HUES6 (cell line): ENCODE measurements at regions not wholly inside any gene's neighbourhood (a gene's known extent, or its start where the extent isn't known, plus 50 kb on each side); places are given as distances from the start of the nearest gene placed in this dataset.
"Not testable (repeated sequence)": the region's sequence is repeated elsewhere in the genome, so short reads cannot be mapped to it uniquely, and the experiment has no call there.

ENCODE experiments used
- H3K27ac ChIP-seq: 2 replicates; pipeline ENCODE4 v1.7.0; 2013; ENCODE audit warnings: low read depth, mild to moderate bottlenecking, low read length, inconsistent platforms
- H3K27me3 ChIP-seq: 2 replicates; pipeline ENCODE4 v1.6.1; 2013; ENCODE audit warnings: low read length; ENCODE audit not compliant: control insufficient read depth, insufficient read depth
- H3K36me3 ChIP-seq: 2 replicates; pipeline ENCODE4 v1.6.1; 2013; ENCODE audit warnings: low read length; ENCODE audit not compliant: control insufficient read depth, insufficient read depth
- H3K4me1 ChIP-seq: 2 replicates; pipeline ENCODE4 v1.6.1; 2013; ENCODE audit warnings: low read length; ENCODE audit not compliant: control insufficient read depth, insufficient read depth
- H3K4me3 ChIP-seq: 2 replicates; pipeline ENCODE4 v1.5.1; 2013; ENCODE audit warnings: low read depth, low read length
- H3K9ac ChIP-seq: one replicate; pipeline ENCODE4 v1.6.1; 2013; ENCODE audit warnings: mild to moderate bottlenecking, low read length
- H3K9me3 ChIP-seq: 2 replicates; pipeline ENCODE4 v1.6.1; 2013; ENCODE audit warnings: low read depth, low read length; ENCODE audit not compliant: control insufficient read depth, insufficient read depth

- not testable (repeated sequence) for H3K27ac ChIP-seq, H3K4me1 ChIP-seq, H3K27me3 ChIP-seq, H3K4me3 ChIP-seq, H3K9me3 ChIP-seq, H3K36me3 ChIP-seq, H3K9ac ChIP-seq
These were observed 185.8 kb upstream of the IGF1 start for GRCh38 chr12:102666176-102666575.

- Histone ChIP-seq H3K4me1 (no peaks in the 10 kb centered on the region), H3K9ac (no peak overlapping the region), H3K9me3 (peaks cover 23% of the 10 kb centered on the region), H3K27me3 (no peaks in the 10 kb centered on the region), H3K27ac (no peak overlapping the region), H3K36me3 (no peaks in the 10 kb centered on the region), H3K4me3 (no peak overlapping the region)
These were observed 179.0 kb upstream of the IGF1 start for GRCh38 chr12:102659200-102659911.

DNA sequence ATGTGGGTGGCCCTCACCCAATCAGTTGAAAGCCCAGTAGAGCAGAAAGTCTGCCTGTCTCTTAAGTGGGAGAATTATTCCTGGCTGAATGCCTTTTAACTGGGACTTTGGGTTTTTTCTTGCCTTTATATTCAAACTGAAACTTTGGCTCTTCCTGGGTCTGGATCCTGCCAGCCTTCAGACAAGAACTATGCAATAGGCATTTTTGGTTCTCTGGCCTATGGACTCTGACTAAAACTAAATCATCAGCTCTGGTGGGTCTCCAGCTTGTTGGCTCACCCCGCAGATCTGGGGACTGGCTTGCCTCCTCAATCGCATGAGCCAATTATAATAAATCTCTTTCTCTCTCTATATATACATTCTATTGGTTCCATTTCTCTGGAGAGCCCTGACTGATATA, 173.0 kb upstream of the IGF1 start:
- Histone ChIP-seq H3K27me3 (no peaks in the 10 kb centered on the region), H3K36me3 (no peaks in the 10 kb centered on the region)

GRCh38 chr12:102652645-102653313, 172.4 kb upstream of the IGF1 start:
- no peak overlapping the region for H3K27ac ChIP-seq
- H3K36me3 ChIP-seq = no peaks in the 10 kb centered on the region
- H3K9me3 ChIP-seq = peaks cover 17% of the 10 kb centered on the region
- H3K27me3 ChIP-seq = no peaks in the 10 kb centered on the region
- no peaks in the 10 kb centered on the region for H3K4me1 ChIP-seq
- H3K4me3 ChIP-seq = no peak overlapping the region
- no peak overlapping the region for H3K9ac ChIP-seq

More for the DNA sequence above, 173.0 kb upstream of the IGF1 start:
- peaks cover 23% of the 10 kb centered on the region for H3K9me3 ChIP-seq
- no peak overlapping the region for H3K27ac ChIP-seq
- no peak overlapping the region for H3K9ac ChIP-seq
- H3K4me1 ChIP-seq = no peaks in the 10 kb centered on the region
- H3K4me3 ChIP-seq = no peak overlapping the region

DNA sequence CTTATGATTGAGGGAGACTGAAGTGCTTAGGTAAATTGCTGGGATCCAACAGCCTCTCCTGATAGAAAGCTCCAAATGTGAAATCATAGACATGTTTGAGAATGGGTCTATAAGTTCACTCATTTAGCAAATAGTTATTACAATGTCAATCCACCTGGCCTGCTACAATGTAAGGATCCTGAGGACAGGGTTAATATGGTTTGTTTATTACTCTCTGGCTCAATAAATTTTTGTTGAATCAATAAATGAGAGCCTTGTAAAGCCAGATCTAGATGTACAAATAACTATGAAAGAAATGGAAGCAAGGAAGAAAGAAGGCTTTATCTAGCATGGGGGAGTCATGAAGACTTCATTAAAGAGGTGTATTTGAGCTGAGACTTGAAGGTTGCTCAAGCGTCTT, 165.6 kb upstream of the IGF1 start:
- Histone ChIP-seq H3K27me3 (no peaks in the 10 kb centered on the region), H3K9me3 (peaks cover 2% of the 10 kb centered on the region; the same call in 1 of the 2 replicates), H3K36me3 (no peaks in the 10 kb centered on the region), H3K27ac (no peak overlapping the region), H3K4me1 (no peaks in the 10 kb centered on the region), H3K9ac (no peak overlapping the region), H3K4me3 (no peak overlapping the region)

- Histone ChIP-seq H3K9me3 (peaks cover 3% of the 10 kb centered on the region; the same call in 1 of the 2 replicates), H3K9ac (no peak overlapping the region), H3K27me3 (no peaks in the 10 kb centered on the region), H3K27ac (no peak overlapping the region), H3K4me3 (no peak overlapping the region), H3K4me1 (no peaks in the 10 kb centered on the region), H3K36me3 (no peaks in the 10 kb centered on the region)
These were observed 163.7 kb upstream of the IGF1 start for GRCh38 chr12:102643879-102644575.

- Histone ChIP-seq H3K4me3 (no peak overlapping the region), H3K9ac (no peak overlapping the region)
These were observed 161.8 kb upstream of the IGF1 start for GRCh38 chr12:102642199-102642598.

GRCh38 chr12:102640658-102641057, 160.3 kb upstream of the IGF1 start:
- not testable (repeated sequence) for H3K4me3 ChIP-seq, H3K9ac ChIP-seq, H3K27ac ChIP-seq, H3K9me3 ChIP-seq, H3K36me3 ChIP-seq, H3K4me1 ChIP-seq, H3K27me3 ChIP-seq

More at GRCh38 chr12:102642199-102642598, 161.8 kb upstream of the IGF1 start:
- Histone ChIP-seq H3K36me3 (no peaks in the 10 kb centered on the region), H3K9me3 (peaks cover 3% of the 10 kb centered on the region; the same call in 1 of the 2 replicates), H3K27ac (no peak overlapping the region), H3K4me1 (no peaks in the 10 kb centered on the region), H3K27me3 (no peaks in the 10 kb centered on the region)

- Histone ChIP-seq H3K36me3 (no peaks in the 10 kb centered on the region), H3K9ac (no peak overlapping the region), H3K27me3 (no peaks in the 10 kb centered on the region), H3K4me3 (no peak overlapping the region), H3K4me1 (no peaks in the 10 kb centered on the region), H3K27ac (no peak overlapping the region), H3K9me3 (peaks cover 12% of the 10 kb centered on the region)
These were observed 158.4 kb upstream of the IGF1 start for GRCh38 chr12:102638777-102639176.

DNA sequence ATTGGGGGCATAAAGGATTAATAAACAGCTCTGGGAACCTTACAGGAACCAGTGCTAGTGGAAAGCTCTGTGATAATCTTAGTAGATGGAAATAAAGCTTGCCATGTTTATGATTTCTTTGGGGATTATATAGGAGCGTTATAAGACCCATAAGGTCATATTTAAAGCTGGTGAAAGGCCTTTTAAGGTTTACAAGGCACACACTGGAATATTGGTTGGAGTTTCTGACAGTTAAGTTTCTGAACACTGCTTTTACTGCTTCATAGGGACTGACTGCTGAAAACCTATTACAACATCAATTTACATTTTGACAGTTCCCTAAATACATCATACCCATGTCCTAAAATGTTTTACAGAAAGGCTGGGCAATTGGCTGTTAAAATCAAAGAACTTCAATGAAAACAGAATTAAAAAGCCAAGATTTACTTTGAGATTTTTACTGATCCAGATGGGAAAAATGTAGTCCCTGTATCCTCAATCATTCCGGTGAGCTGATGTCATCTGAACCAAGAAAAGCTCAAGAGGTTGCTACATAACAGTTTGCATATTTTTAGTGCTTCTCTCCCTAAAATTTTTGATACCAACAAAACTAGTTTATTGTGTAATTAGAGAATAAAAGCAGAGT, 153.7 kb upstream of the IGF1 start:
- Histone ChIP-seq H3K27me3 (no peaks in the 10 kb centered on the region), H3K4me3 (no peak overlapping the region), H3K36me3 (no peaks in the 10 kb centered on the region), H3K4me1 (no peaks in the 10 kb centered on the region), H3K27ac (no peak overlapping the region), H3K9ac (no peak overlapping the region), H3K9me3 (peaks cover 11% of the 10 kb centered on the region)

DNA sequence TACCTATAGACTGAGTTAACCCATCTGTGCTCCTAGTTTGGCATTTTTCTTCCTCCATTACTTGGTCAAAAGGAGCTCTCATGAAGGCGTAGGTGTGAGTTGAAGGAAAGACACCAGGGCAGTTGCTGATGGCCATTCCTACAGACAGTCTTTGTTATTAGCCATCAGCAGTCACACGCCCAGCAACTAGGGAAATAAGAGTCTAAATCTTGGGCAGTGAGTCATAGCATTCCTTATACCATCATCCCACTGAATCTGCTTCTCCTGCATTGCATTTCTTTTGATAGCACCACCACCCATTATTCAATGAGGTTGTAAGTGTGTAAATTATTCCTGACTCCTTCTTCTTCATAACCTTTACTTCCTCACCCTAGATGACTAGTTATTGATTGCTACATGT, 150.9 kb upstream of the IGF1 start:
- Histone ChIP-seq H3K4me1 (no peaks in the 10 kb centered on the region), H3K27me3 (no peaks in the 10 kb centered on the region), H3K9me3 (peaks cover 27% of the 10 kb centered on the region), H3K4me3 (no peak overlapping the region), H3K36me3 (0 out of 2 replicates have a peak, but pooled peaks cover 2% of the 10 kb centered on the region), H3K9ac (no peak overlapping the region), H3K27ac (no peak overlapping the region)
